ENCODE measurements at regions not wholly inside any gene's neighbourhood (a gene's known extent, or its start where the extent isn't known, plus 50 kb on each side); places are given as distances from the start of the nearest gene placed in this dataset.

DNA sequence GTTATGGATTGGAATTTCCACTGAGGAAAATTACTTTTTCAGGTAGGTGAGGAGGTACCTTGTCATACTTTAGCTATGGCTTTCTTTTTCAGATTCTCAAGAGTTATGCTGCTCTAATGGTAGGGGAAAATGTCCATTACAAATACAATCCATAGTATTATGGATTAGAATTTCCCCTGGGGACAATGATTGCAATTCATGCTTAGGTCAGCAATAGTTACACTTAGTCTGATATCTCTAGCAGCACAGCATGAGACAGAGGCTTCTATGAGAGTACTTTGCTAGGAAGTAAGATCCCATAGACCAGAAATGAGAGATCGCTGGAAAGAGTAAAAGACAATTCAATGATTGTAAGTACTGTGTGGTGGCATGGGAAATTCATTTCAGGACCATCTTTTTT is 949.5 kb upstream of the CDH8 start:
- TF ChIP-seq POLR2A (IDR thresholded peaks at IDR 0.05), result no peak
- TF ChIP-seq, protein P1, sequence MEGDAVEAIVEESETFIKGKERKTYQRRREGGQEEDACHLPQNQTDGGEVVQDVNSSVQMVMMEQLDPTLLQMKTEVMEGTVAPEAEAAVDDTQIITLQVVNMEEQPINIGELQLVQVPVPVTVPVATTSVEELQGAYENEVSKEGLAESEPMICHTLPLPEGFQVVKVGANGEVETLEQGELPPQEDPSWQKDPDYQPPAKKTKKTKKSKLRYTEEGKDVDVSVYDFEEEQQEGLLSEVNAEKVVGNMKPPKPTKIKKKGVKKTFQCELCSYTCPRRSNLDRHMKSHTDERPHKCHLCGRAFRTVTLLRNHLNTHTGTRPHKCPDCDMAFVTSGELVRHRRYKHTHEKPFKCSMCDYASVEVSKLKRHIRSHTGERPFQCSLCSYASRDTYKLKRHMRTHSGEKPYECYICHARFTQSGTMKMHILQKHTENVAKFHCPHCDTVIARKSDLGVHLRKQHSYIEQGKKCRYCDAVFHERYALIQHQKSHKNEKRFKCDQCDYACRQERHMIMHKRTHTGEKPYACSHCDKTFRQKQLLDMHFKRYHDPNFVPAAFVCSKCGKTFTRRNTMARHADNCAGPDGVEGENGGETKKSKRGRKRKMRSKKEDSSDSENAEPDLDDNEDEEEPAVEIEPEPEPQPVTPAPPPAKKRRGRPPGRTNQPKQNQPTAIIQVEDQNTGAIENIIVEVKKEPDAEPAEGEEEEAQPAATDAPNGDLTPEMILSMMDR (IDR thresholded peaks at IDR 0.05), result no peak

All from prostate gland (tissue), 2 donors.